ENCODE measurements at regions not wholly inside any gene's neighbourhood (a gene's known extent, or its start where the extent isn't known, plus 50 kb on each side); places are given as distances from the start of the nearest gene placed in this dataset.
"Not testable (repeated sequence)": the region's sequence is repeated elsewhere in the genome, so short reads cannot be mapped to it uniquely, and the experiment has no call there.

DNA sequence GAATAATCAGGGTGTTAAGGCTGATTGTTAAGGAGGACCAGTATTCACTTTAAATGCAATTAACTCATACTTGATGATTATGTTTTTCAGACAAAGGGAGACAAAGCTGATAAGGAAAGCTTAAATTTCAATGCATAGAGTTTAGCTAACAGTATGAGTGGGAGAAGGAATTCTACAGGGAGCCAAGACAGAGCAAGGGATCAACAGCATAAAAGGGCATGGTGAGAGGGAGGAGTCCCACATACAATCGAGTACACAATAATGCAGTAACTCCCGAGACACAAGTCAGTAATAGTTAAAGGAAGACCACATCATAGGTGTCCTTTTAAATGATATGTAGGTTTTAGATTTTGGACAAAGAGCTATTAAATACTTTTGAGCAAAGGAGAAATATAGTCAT, 191.7 kb upstream of the PTPRD start:
- no peak for DNase-seq (ENCODE audit: low read depth, low spot score)
- H3K4me3 ChIP-seq (ENCODE audit: low read length): no peak overlapping the region

DNA sequence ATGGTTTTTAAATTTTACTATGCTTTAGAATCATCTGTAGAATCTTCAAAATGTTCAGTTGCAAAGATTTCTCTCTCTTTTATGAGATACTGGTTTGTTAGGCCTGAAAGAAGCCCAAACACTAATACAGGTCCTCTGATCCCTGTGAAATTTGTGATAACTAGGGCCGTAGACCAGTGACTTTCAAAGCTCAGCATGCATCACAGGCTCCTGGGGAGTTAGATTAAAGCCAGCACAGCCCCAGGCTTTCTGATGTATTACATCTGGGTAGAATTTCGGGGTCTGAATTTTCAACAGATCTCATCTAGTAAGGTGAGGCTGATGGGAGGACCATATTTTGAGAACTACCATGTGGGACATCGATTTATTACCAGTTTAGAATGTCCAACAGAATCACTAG, 194.1 kb upstream of the PTPRD start:
- no peak overlapping the region for H3K4me3 ChIP-seq (ENCODE audit: low read length)

DNA sequence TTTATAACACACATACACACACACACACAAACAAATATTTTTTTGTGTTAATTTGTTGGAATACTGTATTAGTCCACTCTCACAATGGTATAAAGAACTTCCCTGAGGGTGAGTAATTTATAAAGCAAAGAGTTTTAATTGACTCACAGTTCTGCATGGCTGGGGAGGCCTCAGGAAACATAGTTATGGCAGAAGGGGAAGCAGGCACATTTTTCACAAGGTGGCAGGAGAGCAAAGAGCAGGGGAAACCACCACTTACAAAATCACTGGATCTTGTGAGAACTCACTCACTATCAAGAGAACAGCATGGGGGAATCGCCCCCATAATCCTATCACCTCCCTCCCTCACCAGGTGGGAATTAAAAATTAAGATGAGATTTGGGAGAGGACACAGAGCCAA, 205.4 kb upstream of the PTPRD start:
- no peak for DNase-seq (ENCODE audit: low read depth, low spot score)

More for the DNA sequence above, 194.1 kb upstream of the PTPRD start:
- DNase-seq (ENCODE audit: low read depth, low spot score): no peak

DNA sequence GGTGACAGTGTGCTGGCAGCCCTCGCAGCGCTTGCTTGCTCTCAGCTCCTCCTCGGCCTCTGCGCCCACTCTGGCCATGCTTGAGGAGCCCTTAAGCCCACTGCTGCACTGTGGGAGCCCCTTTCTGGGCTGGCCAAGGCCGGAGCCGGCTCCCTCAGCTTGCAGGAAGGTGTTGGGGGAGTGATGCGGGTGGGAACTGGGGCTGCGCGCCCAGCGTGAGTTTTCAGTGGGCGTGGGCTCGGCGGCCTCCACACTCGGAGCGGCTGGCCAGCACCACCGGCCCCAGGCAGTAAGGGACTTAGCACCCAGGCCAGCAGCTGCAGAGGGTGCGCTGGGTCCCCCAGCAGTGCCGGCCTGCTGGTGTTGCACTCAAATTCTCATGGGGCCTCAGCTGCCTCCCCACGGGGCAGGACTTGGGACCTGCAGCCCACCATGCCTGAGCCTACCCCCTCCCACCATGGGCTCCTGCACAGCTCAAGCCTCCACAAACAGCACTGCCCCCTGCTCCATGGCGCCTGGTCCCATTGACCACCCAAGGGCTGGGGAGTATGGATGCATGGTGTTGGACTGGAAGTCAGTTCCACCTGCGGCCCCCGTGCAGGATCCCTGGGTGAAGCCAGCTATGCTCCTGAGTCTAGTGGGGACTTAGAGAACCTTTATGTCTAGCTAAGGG, 223.1 kb upstream of the PTPRD start:
- no peak overlapping the region for H3K4me3 ChIP-seq (ENCODE audit: low read length)
- no peak for DNase-seq (ENCODE audit: low read depth, low spot score)

More for the DNA sequence above, 205.4 kb upstream of the PTPRD start:
- no peak overlapping the region for H3K4me3 ChIP-seq (ENCODE audit: low read length)

DNA sequence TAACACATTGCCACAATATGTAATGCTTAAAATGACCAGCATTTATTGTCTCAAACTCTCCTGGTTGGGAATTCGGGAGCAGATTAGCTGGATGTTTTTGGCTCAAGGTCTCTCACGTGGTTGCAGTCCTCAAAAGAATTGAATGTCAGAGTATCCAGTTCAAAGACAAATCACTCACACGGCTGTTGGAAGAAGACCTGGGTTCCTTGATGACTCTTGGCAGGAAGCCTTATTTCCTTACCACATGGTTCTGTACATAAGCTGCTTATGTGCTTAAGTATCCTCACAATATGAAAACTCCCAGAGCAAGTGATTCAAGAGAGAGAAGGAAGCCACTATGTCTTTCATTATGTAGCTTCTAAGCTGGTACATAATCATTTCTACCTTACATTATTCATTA, 230.3 kb upstream of the PTPRD start:
- DNase-seq (ENCODE audit: low read depth, low spot score): no peak

DNA sequence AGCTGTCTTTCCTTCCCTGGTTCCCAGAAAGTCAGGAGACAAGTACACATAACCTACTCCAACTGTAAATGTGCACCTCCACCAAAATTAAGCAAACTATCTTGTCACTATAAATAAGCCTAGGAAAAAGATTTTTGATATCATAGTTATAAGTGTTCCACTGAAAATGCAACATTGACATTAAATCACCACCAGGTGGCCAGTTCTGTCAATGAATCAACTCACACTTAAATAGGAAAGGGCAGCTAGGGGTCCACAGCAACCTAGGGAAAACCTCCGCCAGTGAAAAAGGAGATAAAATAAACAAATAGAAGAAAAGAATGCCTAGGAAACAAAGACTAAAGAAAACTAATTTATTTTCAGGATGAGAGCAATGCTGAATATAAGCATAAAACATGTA, 243.0 kb upstream of the PTPRD start:
- H3K4me3 ChIP-seq (ENCODE audit: low read length): no peak overlapping the region
- peak; percentile 15 for DNase-seq (ENCODE audit: low read depth, low spot score)

More for the DNA sequence above, 230.3 kb upstream of the PTPRD start:
- H3K4me3 ChIP-seq (ENCODE audit: low read length): no peak overlapping the region

DNA sequence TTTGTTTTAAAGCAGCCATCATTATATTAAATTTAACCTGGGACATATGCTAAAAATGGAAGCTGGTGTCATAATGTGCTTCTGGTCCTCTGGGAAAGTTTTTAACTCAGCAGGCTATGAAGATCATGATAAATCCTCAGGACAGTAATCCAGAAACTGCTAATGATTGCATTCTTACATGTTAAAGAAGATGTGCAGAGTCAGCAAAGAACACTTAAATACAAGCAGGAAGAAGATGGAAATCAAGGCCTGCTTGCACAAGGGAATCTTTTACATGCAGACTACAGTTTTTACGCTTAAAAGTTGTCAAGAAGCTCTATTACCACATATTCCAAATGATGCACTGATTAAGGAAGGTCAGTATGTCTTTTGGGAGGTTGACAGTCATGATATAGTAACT, 246.0 kb upstream of the PTPRD start:
- no peak overlapping the region for H3K4me3 ChIP-seq (ENCODE audit: low read length)
- DNase-seq (ENCODE audit: low read depth, low spot score): no peak

DNA sequence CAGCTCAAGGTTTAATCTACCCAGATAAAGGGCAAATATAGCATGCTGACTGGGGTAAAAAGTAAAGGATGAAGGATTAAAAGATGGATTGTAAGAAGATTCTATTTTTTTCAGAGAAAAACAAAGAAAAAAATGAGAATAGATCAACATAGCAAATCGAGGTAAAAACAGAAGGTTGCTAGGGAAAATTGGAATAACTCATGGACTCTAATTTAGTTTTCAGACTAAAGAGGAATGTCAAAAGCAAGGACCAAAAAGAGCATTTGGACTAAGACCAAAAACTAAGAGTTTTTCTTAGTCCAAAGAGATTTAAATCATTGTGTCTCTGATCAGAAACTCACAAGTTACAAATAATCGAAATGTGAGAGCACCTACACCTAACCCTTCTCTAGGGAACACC, 250.7 kb upstream of the PTPRD start:
- no peak overlapping the region for H3K4me3 ChIP-seq (ENCODE audit: low read length)
- no peak for DNase-seq (ENCODE audit: low read depth, low spot score)

DNA sequence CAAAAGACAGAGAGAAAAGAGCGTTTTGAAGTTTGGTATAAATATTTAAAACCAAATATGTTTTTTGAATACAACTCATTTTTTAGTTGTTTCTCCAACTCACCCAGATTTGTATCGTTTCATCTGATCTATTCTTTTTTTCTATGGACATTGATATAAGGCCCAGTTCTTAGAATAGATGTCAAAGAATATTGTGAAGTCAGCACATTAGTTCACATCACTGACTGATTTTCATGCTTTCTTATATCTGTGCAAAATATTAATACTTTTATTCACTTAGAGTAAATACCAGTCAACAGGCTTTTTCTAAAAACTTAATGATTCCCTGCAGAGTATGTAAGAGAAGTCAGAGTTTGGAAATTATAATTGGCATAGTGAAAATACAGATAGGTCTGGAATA, 254.4 kb upstream of the PTPRD start:
- no peak for DNase-seq (ENCODE audit: low read depth, low spot score)

DNA sequence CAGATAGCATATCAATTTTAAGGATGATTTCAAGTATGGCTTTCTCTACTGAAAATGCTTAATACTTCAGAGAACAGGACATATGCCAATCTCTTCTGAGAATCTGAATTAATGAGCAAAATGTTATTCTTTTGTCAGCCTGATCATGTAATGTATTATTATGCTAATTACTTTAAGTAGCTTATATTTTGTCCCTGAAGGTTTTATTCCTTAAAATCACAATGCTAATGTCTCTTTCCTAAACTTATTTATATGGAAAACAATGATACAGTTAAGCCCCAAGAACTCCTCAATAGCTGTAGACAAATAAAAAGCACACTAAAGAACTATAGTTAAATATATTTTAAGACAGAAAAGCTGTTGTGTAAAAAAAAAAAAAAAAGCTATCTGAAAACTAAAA, 256.9 kb upstream of the PTPRD start:
- no peak for DNase-seq (ENCODE audit: low read depth, low spot score)
- H3K4me3 ChIP-seq (ENCODE audit: low read length): no peak overlapping the region

More for the DNA sequence above, 254.4 kb upstream of the PTPRD start:
- no peak overlapping the region for H3K4me3 ChIP-seq (ENCODE audit: low read length)

DNA sequence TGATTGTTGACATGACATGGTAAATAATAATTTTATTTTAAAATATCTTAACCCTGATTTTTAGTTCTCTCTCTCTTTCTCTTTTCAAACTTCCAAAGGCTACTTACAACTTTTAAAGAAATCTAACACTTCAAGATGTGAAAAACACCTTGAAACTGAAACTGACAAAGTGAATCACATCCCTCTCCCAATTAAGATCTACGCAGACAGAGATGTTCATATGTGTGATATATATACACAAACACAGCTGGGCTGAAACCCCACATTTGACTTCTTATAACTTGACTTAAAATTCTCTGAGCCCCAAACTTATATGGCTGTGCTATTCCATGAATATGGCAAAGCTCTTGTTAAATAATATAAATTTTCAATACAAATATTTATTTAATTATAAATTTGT, 261.2 kb upstream of the PTPRD start:
- no peak overlapping the region for H3K4me3 ChIP-seq (ENCODE audit: low read length)
- DNase-seq (ENCODE audit: low read depth, low spot score): no peak

DNA sequence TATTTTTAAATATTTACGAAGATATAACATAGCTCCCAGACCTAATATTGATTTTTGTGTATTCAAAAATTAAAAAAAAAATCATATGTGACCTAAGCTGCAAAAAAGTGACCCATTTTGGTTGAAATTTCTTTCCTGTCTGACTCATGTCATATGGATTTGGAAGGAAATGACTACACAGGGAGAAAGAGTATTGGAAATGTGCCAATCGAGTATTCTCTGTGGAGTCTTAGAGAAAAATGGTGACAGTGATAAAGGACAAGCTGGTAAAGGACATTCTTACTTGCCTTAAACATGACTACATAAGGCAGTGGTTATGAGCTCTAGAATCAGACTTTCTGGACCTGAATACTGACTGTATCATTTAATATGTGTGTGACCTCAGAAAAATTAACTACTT, 262.9 kb upstream of the PTPRD start:
- DNase-seq (ENCODE audit: low read depth, low spot score): no peak
- H3K4me3 ChIP-seq (ENCODE audit: low read length): no peak overlapping the region

DNA sequence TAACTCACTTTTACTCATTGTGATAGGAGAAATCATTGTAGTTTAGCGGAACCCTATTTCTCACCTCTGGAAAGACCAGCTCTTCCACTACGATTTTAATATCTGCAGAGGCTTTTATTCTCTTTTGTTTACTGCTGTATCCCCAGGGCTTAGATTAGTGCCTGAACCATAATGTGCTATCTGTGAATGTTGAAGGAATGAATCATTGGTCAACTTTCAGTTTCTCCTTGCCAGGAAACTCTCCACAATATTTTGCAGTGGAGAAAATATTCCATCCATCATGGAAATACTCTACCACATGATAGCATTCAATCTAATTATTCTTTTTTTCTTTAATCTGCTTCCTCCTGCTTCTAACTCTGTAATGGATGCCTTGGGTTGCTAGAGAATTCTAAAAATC, 263.5 kb upstream of the PTPRD start:
- no peak for DNase-seq (ENCODE audit: low read depth, low spot score)
- no peak overlapping the region for H3K4me3 ChIP-seq (ENCODE audit: low read length)

DNA sequence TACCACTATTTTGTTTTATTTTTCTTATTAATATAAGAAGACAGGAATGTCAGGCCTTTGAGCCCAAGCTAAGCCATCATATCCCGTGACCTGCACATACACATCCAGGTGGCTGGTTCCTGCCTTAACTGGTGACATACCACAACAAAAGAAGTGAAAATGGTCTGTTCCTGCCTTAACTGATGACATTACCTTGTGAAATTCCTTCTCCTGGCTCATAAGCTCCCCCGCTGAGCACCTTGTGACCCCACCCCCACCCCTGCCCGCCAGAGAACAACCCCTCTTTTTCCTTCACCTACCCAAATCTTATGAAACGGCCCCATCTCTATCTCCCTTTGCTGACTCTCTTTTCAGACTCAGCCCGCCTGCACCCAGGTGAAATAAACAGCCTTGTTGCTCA, 277.5 kb upstream of the PTPRD start:
- peak; percentile 1 for DNase-seq (ENCODE audit: low read depth, low spot score)
- H3K4me3 ChIP-seq (ENCODE audit: low read length): not testable (repeated sequence)

DNA sequence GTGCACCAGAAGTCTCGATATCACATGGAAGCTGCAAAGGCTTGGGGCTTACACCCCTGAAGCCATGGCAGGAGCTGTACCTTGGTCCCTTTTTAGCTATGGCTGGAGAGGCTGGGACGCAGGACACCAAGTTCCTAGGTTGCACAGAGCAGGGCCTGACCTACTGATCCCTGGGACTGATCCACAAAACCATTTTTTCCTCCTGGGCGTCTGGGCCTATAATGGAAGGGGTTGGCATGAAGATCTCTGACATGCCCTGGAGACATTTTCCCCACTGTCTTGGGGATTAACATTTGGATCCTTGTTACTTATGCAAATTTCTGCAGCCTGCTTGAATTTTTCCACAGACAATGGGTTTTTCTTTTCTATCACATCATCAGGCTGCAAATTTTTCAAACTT, 286.7 kb upstream of the PTPRD start:
- no peak overlapping the region for H3K4me3 ChIP-seq (ENCODE audit: low read length)
- DNase-seq (ENCODE audit: low read depth, low spot score): no peak

DNA sequence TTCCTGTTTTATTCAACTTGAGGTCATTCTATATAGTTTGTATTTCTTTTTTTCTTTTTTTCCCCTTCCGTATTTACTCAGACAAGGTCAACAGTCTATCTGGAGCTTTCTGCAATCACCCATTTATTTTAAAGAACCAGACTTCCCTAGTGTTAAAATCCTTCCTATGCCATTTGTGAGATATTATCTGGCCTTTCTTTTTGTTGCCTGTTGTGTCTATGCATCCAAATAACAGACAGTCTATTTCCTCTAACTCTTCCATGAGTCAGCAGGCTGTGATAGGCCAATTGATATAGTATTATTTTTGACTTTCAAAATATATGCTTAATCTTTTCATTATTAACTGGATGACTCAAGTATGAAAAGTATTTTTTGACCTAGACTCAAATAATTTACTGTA, 291.2 kb upstream of the PTPRD start:
- H3K4me3 ChIP-seq (ENCODE audit: low read length): no peak overlapping the region
- DNase-seq (ENCODE audit: low read depth, low spot score): no peak

DNA sequence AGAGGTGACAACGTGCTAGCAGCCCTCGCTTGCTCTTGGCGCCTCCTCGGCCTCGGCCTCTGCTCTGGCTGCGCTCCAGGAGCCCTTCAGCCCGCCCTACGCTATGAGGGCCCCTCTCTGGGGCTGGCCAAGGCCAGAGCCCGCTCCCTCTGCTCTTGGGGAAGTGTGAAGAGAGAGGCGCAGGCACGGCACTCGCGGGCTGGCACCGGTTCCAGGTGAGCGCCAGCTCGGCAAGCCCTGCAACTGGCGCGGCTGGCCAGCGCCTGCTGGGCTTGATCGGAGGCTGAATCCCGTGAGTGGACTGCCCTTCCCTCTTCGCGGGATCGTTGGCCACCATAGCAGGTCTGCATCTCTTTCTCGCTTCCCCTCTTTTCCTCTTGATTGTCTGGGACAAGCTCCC, 298.0 kb upstream of the PTPRD start:
- no peak overlapping the region for H3K4me3 ChIP-seq (ENCODE audit: low read length)
- no peak for DNase-seq (ENCODE audit: low read depth, low spot score)

DNA sequence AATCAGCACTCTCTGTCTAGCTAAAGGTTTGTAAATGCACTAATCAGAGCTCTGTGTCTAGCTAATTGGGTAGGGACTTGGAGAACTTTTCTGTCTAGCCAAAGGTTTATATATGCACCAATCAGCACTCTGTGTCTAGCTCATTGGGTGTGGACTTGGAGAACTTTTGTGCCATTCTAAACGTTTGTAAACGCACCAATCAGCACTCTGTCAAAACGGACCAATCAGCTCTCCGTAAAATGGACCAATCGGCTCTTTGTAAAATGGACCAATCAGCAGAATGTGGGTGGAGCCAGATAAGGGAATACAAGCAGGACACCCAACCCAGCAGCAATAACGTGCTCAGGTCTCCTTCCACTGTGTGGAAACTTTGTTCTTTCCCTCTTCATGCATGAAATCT, 298.6 kb upstream of the PTPRD start:
- no peak overlapping the region for H3K4me3 ChIP-seq (ENCODE audit: low read length)

DNA sequence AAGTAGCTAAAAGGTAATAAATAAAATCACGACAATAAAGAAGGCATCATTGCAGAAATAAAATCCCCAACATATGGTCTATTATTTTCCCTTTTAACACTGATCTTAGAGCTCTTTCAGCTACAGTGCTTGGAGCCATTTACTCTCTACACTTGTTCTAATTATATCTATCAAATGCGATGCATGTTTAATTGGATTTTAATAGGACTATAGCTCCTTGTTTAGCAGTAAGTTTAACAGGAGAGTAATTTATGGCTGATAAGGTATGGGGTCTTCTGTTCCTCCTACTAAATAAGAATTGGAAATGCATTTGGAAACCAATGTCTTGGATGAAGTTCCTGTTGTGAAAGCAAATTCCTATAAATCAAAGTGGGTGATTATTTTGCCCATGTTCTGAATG, 304.2 kb upstream of the PTPRD start:
- no peak for DNase-seq (ENCODE audit: low read depth, low spot score)
- H3K4me3 ChIP-seq (ENCODE audit: low read length): no peak overlapping the region

More for the DNA sequence above, 298.6 kb upstream of the PTPRD start:
- no peak for DNase-seq (ENCODE audit: low read depth, low spot score)

DNA sequence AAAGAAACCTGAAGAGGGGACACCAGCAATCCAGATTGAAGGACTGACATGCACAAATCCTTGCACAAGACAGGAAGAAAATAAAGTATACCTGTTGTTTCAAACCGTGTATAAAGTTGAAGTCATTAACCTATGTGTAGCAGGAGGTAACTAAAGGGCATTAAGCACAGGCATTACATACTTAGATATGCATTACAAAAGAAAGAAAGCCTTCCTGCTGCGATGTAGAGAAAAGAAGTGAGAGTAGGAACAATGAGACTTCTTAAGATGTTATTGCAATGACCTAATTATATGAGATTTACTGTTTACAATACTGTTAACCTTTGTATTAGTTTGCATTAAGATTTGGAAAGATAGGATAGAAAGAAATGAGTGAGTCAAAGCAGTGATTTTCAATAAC, 308.9 kb upstream of the PTPRD start:
- H3K4me3 ChIP-seq (ENCODE audit: low read length): no peak overlapping the region
- DNase-seq (ENCODE audit: low read depth, low spot score): no peak

DNA sequence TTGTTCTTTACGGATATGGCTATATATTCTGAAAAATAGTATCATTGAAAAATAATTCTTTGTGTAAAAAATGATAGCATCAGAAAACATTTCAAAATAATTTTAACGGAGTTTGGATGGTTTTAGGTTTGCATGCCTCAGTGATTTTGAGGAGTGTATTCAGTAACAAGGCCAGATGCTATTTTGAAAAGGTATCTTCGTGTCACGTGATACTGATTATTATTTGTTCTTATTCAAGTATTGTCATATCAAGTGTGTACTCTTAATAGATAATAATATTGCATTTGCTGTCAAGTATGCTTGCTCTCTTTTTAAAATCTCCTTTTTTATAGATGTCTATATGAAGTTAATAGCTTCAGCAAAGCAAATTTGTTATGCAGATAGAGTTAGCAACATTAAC, 313.1 kb upstream of the PTPRD start:
- no peak for DNase-seq (ENCODE audit: low read depth, low spot score)
- H3K4me3 ChIP-seq (ENCODE audit: low read length): no peak overlapping the region

DNA sequence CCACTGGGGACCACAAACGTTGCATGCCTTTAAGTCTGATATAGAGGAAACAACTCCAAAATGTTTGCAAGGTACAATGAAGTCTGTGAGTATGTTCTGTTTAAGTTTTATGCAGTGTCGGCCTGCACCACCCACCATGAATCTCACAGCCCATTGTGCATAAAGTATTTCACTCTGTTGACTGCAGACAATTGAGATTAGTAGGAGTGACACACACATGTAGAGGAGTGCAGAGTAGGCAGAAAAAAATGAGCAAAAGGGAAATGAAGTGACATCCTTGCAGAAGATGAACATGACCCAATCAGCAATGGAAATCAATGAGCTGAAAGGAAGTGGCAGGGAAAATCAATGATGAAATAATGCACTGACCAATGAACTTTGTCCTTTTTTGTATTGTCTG, 315.6 kb upstream of the PTPRD start:
- DNase-seq (ENCODE audit: low read depth, low spot score): no peak
- no peak overlapping the region for H3K4me3 ChIP-seq (ENCODE audit: low read length)

All from Jurkat, Clone E6-1 (cell line).